ENCODE measurements at regions not wholly inside any gene's neighbourhood (a gene's known extent, or its start where the extent isn't known, plus 50 kb on each side); places are given as distances from the start of the nearest gene placed in this dataset.
"Not testable (repeated sequence)": the region's sequence is repeated elsewhere in the genome, so short reads cannot be mapped to it uniquely, and the experiment has no call there.

GRCh38 chr11:115606498-115607220 is 102.4 kb upstream of the CADM1 start:
- Histone ChIP-seq H3K36me3 (replicated peaks; ENCODE audit: low read depth, low read length) (no peaks in the 10 kb centered on the region), H3K4me3 (ENCODE audit: low read length) (no peak overlapping the region), H3K9ac (ENCODE audit: low read length) (no peak overlapping the region), H3K27ac (ENCODE audit: low read length) (no peak overlapping the region), H3K4me1 (ENCODE audit: low read length) (no peaks in the 10 kb centered on the region), H4K20me1 (ENCODE audit: insufficient read depth, low read length) (no peaks in the 10 kb centered on the region), H2AFZ (ENCODE audit: low read depth, low read length) (no peak overlapping the region), H3K4me2 (ENCODE audit: low read length) (no peak overlapping the region), H3K27me3 (ENCODE audit: low read depth, low read length) (peaks cover 22% of the 10 kb centered on the region), H3K9me3 (ENCODE audit: insufficient read depth, low read length) (no peaks in the 10 kb centered on the region), H3K79me2 (ENCODE audit: low read length) (no peaks in the 10 kb centered on the region)
- TF ChIP-seq CTCF (IDR thresholded peaks at IDR 0.05; ENCODE audit: low read depth, low read length) (no peak), EZH2phosphoT487 (IDR thresholded peaks at IDR 0.05; ENCODE audit: low read depth) (no peak)

- Histone ChIP-seq H3K79me2 (ENCODE audit: low read length) (no peaks in the 10 kb centered on the region), H3K4me1 (ENCODE audit: low read length) (no peaks in the 10 kb centered on the region), H3K27ac (ENCODE audit: low read length) (no peak overlapping the region), H3K36me3 (replicated peaks; ENCODE audit: low read depth, low read length) (no peaks in the 10 kb centered on the region), H3K9me3 (ENCODE audit: insufficient read depth, low read length) (no peaks in the 10 kb centered on the region), H4K20me1 (ENCODE audit: insufficient read depth, low read length) (no peaks in the 10 kb centered on the region), H2AFZ (ENCODE audit: low read depth, low read length) (no peak overlapping the region), H3K4me3 (ENCODE audit: low read length) (no peak overlapping the region), H3K4me2 (ENCODE audit: low read length) (no peak overlapping the region), H3K9ac (ENCODE audit: low read length) (no peak overlapping the region), H3K27me3 (ENCODE audit: low read depth, low read length) (peaks cover 22% of the 10 kb centered on the region)
- TF ChIP-seq CTCF (IDR thresholded peaks at IDR 0.05; ENCODE audit: low read depth, low read length) (no peak), EZH2phosphoT487 (IDR thresholded peaks at IDR 0.05; ENCODE audit: low read depth) (no peak)
These were observed 101.8 kb upstream of the CADM1 start for GRCh38 chr11:115605871-115606497.

- H3K4me2 ChIP-seq (ENCODE audit: low read length); H3K27ac ChIP-seq (ENCODE audit: low read length); H3K4me1 ChIP-seq (ENCODE audit: low read length); H2AFZ ChIP-seq (ENCODE audit: low read depth, low read length); H3K4me3 ChIP-seq (ENCODE audit: low read length); H3K36me3 ChIP-seq (replicated peaks; ENCODE audit: low read depth, low read length); H4K20me1 ChIP-seq (ENCODE audit: insufficient read depth, low read length); H3K9ac ChIP-seq (ENCODE audit: low read length); H3K9me3 ChIP-seq (ENCODE audit: insufficient read depth, low read length); H3K79me2 ChIP-seq (ENCODE audit: low read length): not testable (repeated sequence)
- peaks cover 22% of the 10 kb centered on the region for H3K27me3 ChIP-seq (ENCODE audit: low read depth, low read length)
These were observed 101.2 kb upstream of the CADM1 start for GRCh38 chr11:115605397-115605796.

GRCh38 chr11:115599125-115599524 is 94.9 kb upstream of the CADM1 start:
- Histone ChIP-seq H3K36me3 (replicated peaks; ENCODE audit: low read depth, low read length) (no peaks in the 10 kb centered on the region), H3K4me3 (ENCODE audit: low read length) (no peak overlapping the region), H2AFZ (ENCODE audit: low read depth, low read length) (no peak overlapping the region), H4K20me1 (ENCODE audit: insufficient read depth, low read length) (no peaks in the 10 kb centered on the region), H3K4me2 (ENCODE audit: low read length) (no peak overlapping the region), H3K9ac (ENCODE audit: low read length) (no peak overlapping the region), H3K27ac (ENCODE audit: low read length) (no peak overlapping the region), H3K79me2 (ENCODE audit: low read length) (no peaks in the 10 kb centered on the region), H3K27me3 (ENCODE audit: low read depth, low read length) (no peaks in the 10 kb centered on the region), H3K9me3 (ENCODE audit: insufficient read depth, low read length) (no peaks in the 10 kb centered on the region), H3K4me1 (ENCODE audit: low read length) (no peaks in the 10 kb centered on the region)
- no peak for TF ChIP-seq EZH2phosphoT487 (IDR thresholded peaks at IDR 0.05; ENCODE audit: low read depth)
- no peak for TF ChIP-seq CTCF (IDR thresholded peaks at IDR 0.05; ENCODE audit: low read depth, low read length)

All from OCI-LY3 (cell line).